ENCODE measurements at regions not wholly inside any gene's neighbourhood (a gene's known extent, or its start where the extent isn't known, plus 50 kb on each side); places are given as distances from the start of the nearest gene placed in this dataset.

- intact Hi-C loops (cut with DNase I; ENCODE audit: low total_unique reads), result no loop called here
Measured at GRCh38 chr10:131636116-131636515, 264.7 kb upstream of the PPP2R2D start.

DNA sequence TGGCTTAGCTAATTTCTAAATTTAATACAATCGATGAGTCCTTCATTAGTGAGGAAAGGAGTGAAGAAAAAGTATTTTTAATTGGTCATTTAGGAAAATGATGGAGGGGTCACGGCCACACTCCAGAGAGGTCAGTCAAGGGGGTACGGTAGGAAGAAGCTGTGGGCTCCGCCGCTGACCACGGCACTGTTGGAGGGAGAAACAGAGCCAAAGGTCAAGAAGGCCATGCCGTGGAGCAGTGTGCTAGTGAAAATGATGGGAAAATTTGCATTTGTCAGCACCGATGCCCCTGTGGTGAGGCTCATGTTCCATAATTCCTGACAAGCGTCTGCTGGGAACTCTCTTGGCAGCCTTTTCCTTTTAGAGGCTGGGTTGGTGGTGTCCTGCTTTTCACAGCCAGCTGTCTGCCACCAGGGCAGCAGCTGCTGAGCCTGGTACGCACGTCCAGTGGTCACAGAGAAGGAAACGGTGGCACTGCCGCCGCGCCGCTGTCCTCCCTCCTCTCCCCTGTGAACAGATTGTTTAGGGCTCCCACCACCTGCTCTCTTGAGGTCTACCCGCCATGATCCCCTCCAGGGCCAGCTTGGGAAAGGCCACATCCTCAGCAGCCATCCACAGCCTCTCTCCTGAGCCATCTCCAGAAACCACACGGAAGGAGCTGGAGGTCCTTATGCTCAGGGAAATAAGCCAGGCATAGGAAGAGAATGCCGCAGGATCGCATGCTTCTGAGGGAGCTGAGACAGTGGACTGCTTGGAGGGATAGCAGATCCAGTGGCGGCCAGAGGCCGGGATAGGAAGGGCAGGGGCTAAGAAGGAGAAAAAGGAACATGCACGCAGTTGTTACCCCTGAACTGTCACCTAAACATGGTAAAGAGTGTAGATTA lies 263.7 kb upstream of the PPP2R2D start:
- Histone ChIP-seq H3K27ac (no peak overlapping the region), H3K4me3 (no peak overlapping the region), H3K9me3 (peaks cover 9 to 17% of the 10 kb centered on the region in 2 donors), H3K4me1 (no peaks in the 10 kb centered on the region), H3K27me3 (no peaks in the 10 kb centered on the region), H3K36me3 (no peaks in the 10 kb centered on the region)
- intact Hi-C loops (cut with DNase I; ENCODE audit: low total_unique reads), result no loop called here
- DNase-seq (ENCODE audit: low spot score in 2 of 2), result no peak
- no peak for TF ChIP-seq POLR2AphosphoS5 (IDR thresholded peaks at IDR 0.05)
- TF ChIP-seq POLR2A (IDR thresholded peaks at IDR 0.05), result no peak
- no peak for TF ChIP-seq CTCF (IDR thresholded peaks at IDR 0.05)

More at GRCh38 chr10:131636116-131636515, 264.7 kb upstream of the PPP2R2D start:
- DNase-seq (ENCODE audit: low spot score in 2 of 2), result no peak
- no peaks in the 10 kb centered on the region for H3K27me3 ChIP-seq
- no peak overlapping the region for H3K27ac ChIP-seq
- no peaks in the 10 kb centered on the region for H3K4me1 ChIP-seq
- H3K36me3 ChIP-seq, result no peaks in the 10 kb centered on the region
- no peak overlapping the region for H3K4me3 ChIP-seq
- H3K9me3 ChIP-seq, result peaks cover 9 to 17% of the 10 kb centered on the region in 2 donors
- TF ChIP-seq CTCF (IDR thresholded peaks at IDR 0.05) (no peak), POLR2A (IDR thresholded peaks at IDR 0.05) (no peak), POLR2AphosphoS5 (IDR thresholded peaks at IDR 0.05) (no peak)

- Histone ChIP-seq H3K36me3 (no peaks in the 10 kb centered on the region), H3K4me1 (no peaks in the 10 kb centered on the region), H3K27me3 (no peaks in the 10 kb centered on the region), H3K4me3 (no peak overlapping the region), H3K9me3 (peaks cover 9 to 17% of the 10 kb centered on the region in 2 donors), H3K27ac (no peak overlapping the region)
- DNase-seq (ENCODE audit: low spot score in 2 of 2), result no peak
- intact Hi-C loops (cut with DNase I; ENCODE audit: low total_unique reads), result no loop called here
- no peak for TF ChIP-seq POLR2A (IDR thresholded peaks at IDR 0.05)
- TF ChIP-seq POLR2AphosphoS5 (IDR thresholded peaks at IDR 0.05), result no peak
- no peak for TF ChIP-seq CTCF (IDR thresholded peaks at IDR 0.05)
Measured at GRCh38 chr10:131638049-131638879, 262.5 kb upstream of the PPP2R2D start.

- H3K4me3 ChIP-seq, result no peak overlapping the region
- H3K4me1 ChIP-seq, result no peaks in the 10 kb centered on the region
- intact Hi-C loops (cut with DNase I; ENCODE audit: low total_unique reads), result no loop called here
- H3K9me3 ChIP-seq, result peaks cover 9 to 17% of the 10 kb centered on the region in 2 donors
- TF ChIP-seq POLR2AphosphoS5 (IDR thresholded peaks at IDR 0.05) (no peak), POLR2A (IDR thresholded peaks at IDR 0.05) (no peak), CTCF (IDR thresholded peaks at IDR 0.05) (no peak)
- no peaks in the 10 kb centered on the region for H3K27me3 ChIP-seq
- DNase-seq (ENCODE audit: low spot score in 2 of 2), result no peak
- no peaks in the 10 kb centered on the region for H3K36me3 ChIP-seq
- no peak overlapping the region for H3K27ac ChIP-seq
Measured at GRCh38 chr10:131638880-131639278, 261.9 kb upstream of the PPP2R2D start.
